Thoracic aorta (tissue), 2 donors: ENCODE measurements at regions not wholly inside any gene's neighbourhood (a gene's known extent, or its start where the extent isn't known, plus 50 kb on each side); places are given as distances from the start of the nearest gene placed in this dataset.

ENCODE experiments used
- ATAC-seq: fragments of 150-250 bp; one replicate; pipeline ENCODE4 v1.8.0; 2017; ENCODE audit warnings: low read depth; ENCODE audit not compliant: insufficient number of reproducible peaks, low FRiP score
- DNase-seq: peaks from one replicate; pipeline ENCODE4 v3.0.0-alpha.2; 2020; ENCODE audit warnings: low spot score
- H3K27ac ChIP-seq, 2 donors: fragments of 200-600 bp; sonication (generic); 1 replicate in 1 of 2; 2 replicates in 1 of 2; pipeline ENCODE4 v1.5.1; 2016; ENCODE audit warnings: mild to moderate bottlenecking in 2 of 2, moderate library complexity in 2 of 2
- H3K27me3 ChIP-seq: fragments of 200-600 bp; sonication (generic); replicated peaks from 2 replicates; pipeline ENCODE4 v1.6.0; 2016; ENCODE audit warnings: mild to moderate bottlenecking; ENCODE audit not compliant: insufficient read depth
- H3K36me3 ChIP-seq: fragments of 200-600 bp; sonication (generic); one replicate; pipeline ENCODE4 v1.5.1; 2016
- H3K4me1 ChIP-seq, 2 donors: fragments of 200-600 bp; sonication (generic); 1 replicate in 1 of 2; 2 replicates in 1 of 2; pipeline versions ENCODE4 v1.5.1 to v1.6.0; 2016; ENCODE audit warnings: low read depth in 2 of 2, mild to moderate bottlenecking in 1 of 2; ENCODE audit not compliant: control insufficient read depth in 1 of 2
- H3K4me3 ChIP-seq: fragments of 200-600 bp; sonication (generic); 2 replicates; pipeline ENCODE4 v1.5.1; 2016; ENCODE audit warnings: mild to moderate bottlenecking
- H3K9me3 ChIP-seq: fragments of 200-600 bp; sonication (generic); 2 replicates; pipeline ENCODE4 v1.5.1; 2016
- CTCF ChIP-seq: fragments of 200-600 bp; sonication (generic); IDR thresholded peaks from one replicate; pipeline ENCODE4 v1.5.1; 2019; ENCODE audit warnings: antibody characterized with exemption

GRCh38 chr6:140064366-140064765, 689.9 kb upstream of the CITED2 start:
- Histone ChIP-seq H3K36me3 (no peaks in the 10 kb centered on the region), H3K4me1 (peaks cover 15 to 20% of the 10 kb centered on the region in 2 donors), H3K27me3 (no peaks in the 10 kb centered on the region), H3K27ac (no peak overlapping the region), H3K4me3 (no peak overlapping the region), H3K9me3 (no peaks in the 10 kb centered on the region)
- no peak for ATAC-seq
- no peak for DNase-seq
- TF ChIP-seq CTCF = no peak

GRCh38 chr6:140063021-140063399, 688.6 kb upstream of the CITED2 start:
- Histone ChIP-seq H3K9me3 (no peaks in the 10 kb centered on the region), H3K4me1 (peaks cover 15 to 18% of the 10 kb centered on the region in 2 donors), H3K36me3 (no peaks in the 10 kb centered on the region), H3K27me3 (no peaks in the 10 kb centered on the region), H3K27ac (peak overlapping the region in 1 of 2 donors; percentile 55), H3K4me3 (no peak overlapping the region)
- TF ChIP-seq CTCF = no peak
- ATAC-seq (no peak), DNase-seq (no peak)

GRCh38 chr6:140062043-140063020, 687.9 kb upstream of the CITED2 start:
- Histone ChIP-seq H3K4me3 (no peak overlapping the region), H3K27me3 (no peaks in the 10 kb centered on the region), H3K36me3 (no peaks in the 10 kb centered on the region), H3K9me3 (no peaks in the 10 kb centered on the region), H3K4me1 (peaks cover 15 to 18% of the 10 kb centered on the region in 2 donors), H3K27ac (peak overlapping the region in 1 of 2 donors; percentile 55)
- DNase-seq (peak; percentile 4), ATAC-seq (no peak)
- no peak for TF ChIP-seq CTCF

- DNase-seq (no peak), ATAC-seq (no peak)
- no peaks in the 10 kb centered on the region for H3K9me3 ChIP-seq
These were observed 686.9 kb upstream of the CITED2 start for GRCh38 chr6:140061110-140062042.

More at GRCh38 chr6:140061110-140062042, 686.9 kb upstream of the CITED2 start:
- TF ChIP-seq CTCF = no peak
- no peaks in the 10 kb centered on the region for H3K27me3 ChIP-seq
- H3K4me3 ChIP-seq = no peak overlapping the region
- peaks cover 15 to 18% of the 10 kb centered on the region in 2 donors for H3K4me1 ChIP-seq
- peak overlapping the region in 1 of 2 donors; percentile 55 for H3K27ac ChIP-seq
- no peaks in the 10 kb centered on the region for H3K36me3 ChIP-seq
